NB4 (cell line): ENCODE measurements at regions not wholly inside any gene's neighbourhood (a gene's known extent, or its start where the extent isn't known, plus 50 kb on each side); places are given as distances from the start of the nearest gene placed in this dataset.

Experiments used
- MAX ChIP-seq: IDR thresholded peaks from 2 replicates; pipeline ENCODE4 v1.6.1; 2011; ENCODE audit warnings: low read depth, low read length
- MYC ChIP-seq: IDR thresholded peaks from 2 replicates; pipeline ENCODE4 v1.6.1; 2011; ENCODE audit warnings: low read depth, low read length
- POLR2A ChIP-seq: IDR thresholded peaks from 2 replicates; pipeline ENCODE4 v1.6.1; 2011; ENCODE audit warnings: mild to moderate bottlenecking; ENCODE audit not compliant: insufficient read length; ENCODE audit errors: extremely low read depth
- TF ChIP-seq, protein P1 (sequence below): IDR thresholded peaks from one replicate; pipeline ENCODE4 v1.5.1; 2012; ENCODE audit warnings: low read depth, low read length

DNA sequence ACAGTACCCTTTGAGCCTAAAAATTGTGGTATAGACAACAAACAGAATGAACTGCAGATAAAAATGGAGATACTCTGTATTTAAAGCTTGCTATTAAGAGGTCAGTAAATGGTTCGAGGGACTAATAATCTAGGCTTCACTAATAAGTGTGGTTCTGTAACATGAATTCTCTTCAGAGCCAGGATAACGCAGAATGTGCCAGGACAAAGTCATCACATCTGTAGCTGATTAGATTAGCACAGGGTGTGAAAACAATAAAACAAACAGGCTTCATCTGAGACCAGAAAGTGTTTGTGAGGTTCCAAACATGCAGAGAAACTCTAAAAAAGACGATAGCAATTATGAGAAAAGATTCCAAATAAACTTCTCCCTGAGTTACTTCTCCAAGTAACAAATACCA lies 89.1 kb upstream of the LUZP2 start:
- TF ChIP-seq, protein P1, sequence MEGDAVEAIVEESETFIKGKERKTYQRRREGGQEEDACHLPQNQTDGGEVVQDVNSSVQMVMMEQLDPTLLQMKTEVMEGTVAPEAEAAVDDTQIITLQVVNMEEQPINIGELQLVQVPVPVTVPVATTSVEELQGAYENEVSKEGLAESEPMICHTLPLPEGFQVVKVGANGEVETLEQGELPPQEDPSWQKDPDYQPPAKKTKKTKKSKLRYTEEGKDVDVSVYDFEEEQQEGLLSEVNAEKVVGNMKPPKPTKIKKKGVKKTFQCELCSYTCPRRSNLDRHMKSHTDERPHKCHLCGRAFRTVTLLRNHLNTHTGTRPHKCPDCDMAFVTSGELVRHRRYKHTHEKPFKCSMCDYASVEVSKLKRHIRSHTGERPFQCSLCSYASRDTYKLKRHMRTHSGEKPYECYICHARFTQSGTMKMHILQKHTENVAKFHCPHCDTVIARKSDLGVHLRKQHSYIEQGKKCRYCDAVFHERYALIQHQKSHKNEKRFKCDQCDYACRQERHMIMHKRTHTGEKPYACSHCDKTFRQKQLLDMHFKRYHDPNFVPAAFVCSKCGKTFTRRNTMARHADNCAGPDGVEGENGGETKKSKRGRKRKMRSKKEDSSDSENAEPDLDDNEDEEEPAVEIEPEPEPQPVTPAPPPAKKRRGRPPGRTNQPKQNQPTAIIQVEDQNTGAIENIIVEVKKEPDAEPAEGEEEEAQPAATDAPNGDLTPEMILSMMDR, result no peak
- TF ChIP-seq MAX (no peak), MYC (no peak), POLR2A (no peak)
